Colonic mucosa (tissue), 4 donors: ENCODE measurements at regions not wholly inside any gene's neighbourhood (a gene's known extent, or its start where the extent isn't known, plus 50 kb on each side); places are given as distances from the start of the nearest gene placed in this dataset.

Experiments used
- DNase-seq: peaks from one replicate; pipeline ENCODE4 v3.0.0-alpha.2; 2020
- H3K27ac ChIP-seq: fragments of 200-600 bp; one replicate; pipeline ENCODE4 v1.8.0; 2021
- H3K27me3 ChIP-seq: fragments of 200-600 bp; one replicate; pipeline ENCODE4 v1.8.0; 2021
- H3K36me3 ChIP-seq: fragments of 200-600 bp; one replicate; pipeline ENCODE4 v1.8.0; 2021
- H3K4me1 ChIP-seq: fragments of 200-600 bp; one replicate; pipeline ENCODE4 v1.8.0; 2021; ENCODE audit warnings: mild to moderate bottlenecking
- H3K4me3 ChIP-seq: fragments of 200-600 bp; one replicate; pipeline ENCODE4 v1.8.0; 2021
- H3K9ac ChIP-seq, 2 donors: one replicate each; pipeline ENCODE4 v1.7.0; 2013; ENCODE audit warnings: control low read depth in 2 of 2, low read depth in 2 of 2, low read length in 2 of 2
- H3K9me3 ChIP-seq: fragments of 200-600 bp; one replicate; pipeline ENCODE4 v1.8.0; 2021
- CTCF ChIP-seq: fragments of 200-600 bp; IDR thresholded peaks from one replicate; pipeline ENCODE4 v1.8.0; 2022; ENCODE audit warnings: antibody characterized with exemption, mild to moderate bottlenecking
- intact Hi-C: fragments of 100-400 bp; cut with DNase I; formaldehyde crosslinking; loops from one replicate; pipeline ENCODE4 v1.14.1; 2022
- donor health status: healthy.
- donor health status: DM: no; HTN: no; CAD: no.
- donor health status: DM: no; HTN: no; CAD: no.

DNA sequence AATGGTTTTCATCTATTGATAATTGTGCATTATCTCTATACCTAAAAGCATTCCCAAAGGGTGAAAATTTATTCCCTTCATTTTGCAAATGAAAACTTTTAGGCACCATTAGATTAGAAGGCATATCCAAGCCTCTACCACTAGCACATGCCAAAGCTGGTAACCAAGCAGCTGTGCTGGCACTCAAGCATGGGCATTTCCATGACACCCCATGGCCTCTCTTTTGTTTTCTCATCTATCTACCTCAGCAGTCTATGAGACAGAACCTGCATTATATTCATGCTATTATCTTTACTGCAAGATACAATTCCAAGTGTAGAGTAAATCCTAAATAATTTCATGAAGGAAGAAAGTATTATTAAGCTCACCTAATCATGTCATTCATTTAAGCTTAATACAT is 334.3 kb upstream of the LRRC7 start:
- no peak for DNase-seq
- H3K27ac ChIP-seq = no peak overlapping the region
- H3K9ac ChIP-seq = no peak overlapping the region
- H3K27me3 ChIP-seq = no peaks in the 10 kb centered on the region
- H3K9me3 ChIP-seq = no peaks in the 10 kb centered on the region
- intact Hi-C loops = no loop called here
- no peaks in the 10 kb centered on the region for H3K4me1 ChIP-seq
- H3K4me3 ChIP-seq = no peak overlapping the region
- no peak for TF ChIP-seq CTCF
- H3K36me3 ChIP-seq = no peaks in the 10 kb centered on the region

DNA sequence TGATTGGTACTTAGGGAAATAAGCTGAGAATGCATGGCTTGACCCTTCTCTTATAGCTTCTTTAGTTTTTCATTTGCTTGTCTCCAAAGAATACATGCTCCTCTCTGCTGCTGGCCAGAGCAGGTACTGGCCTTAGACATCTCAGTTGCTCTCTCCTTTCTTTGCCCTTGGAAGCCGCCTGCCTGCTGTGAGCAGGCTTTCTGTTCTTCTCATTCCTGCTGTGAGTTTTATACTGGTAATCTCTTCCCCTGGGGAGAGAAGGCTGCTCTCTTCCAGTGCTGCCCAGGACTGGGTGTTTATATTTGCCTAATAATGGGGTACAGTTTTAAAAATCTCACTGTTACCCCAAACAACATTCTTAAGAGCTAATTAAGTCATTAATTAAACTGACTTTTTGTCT is 323.5 kb upstream of the LRRC7 start:
- intact Hi-C loops = no loop called here

GRCh38 chr1:69246109-69246508 is 321.6 kb upstream of the LRRC7 start:
- no peak for TF ChIP-seq CTCF
- Histone ChIP-seq H3K9me3 (no peaks in the 10 kb centered on the region), H3K4me1 (no peaks in the 10 kb centered on the region), H3K9ac (no peak overlapping the region), H3K27me3 (no peaks in the 10 kb centered on the region), H3K36me3 (no peaks in the 10 kb centered on the region), H3K27ac (no peak overlapping the region), H3K4me3 (no peak overlapping the region)
- intact Hi-C loops = no loop called here
- no peak for DNase-seq

More for the DNA sequence above, 323.5 kb upstream of the LRRC7 start:
- no peak overlapping the region for H3K27ac ChIP-seq
- no peaks in the 10 kb centered on the region for H3K27me3 ChIP-seq
- no peak for DNase-seq
- no peaks in the 10 kb centered on the region for H3K9me3 ChIP-seq
- H3K9ac ChIP-seq = no peak overlapping the region
- no peak overlapping the region for H3K4me3 ChIP-seq
- H3K36me3 ChIP-seq = no peaks in the 10 kb centered on the region
- TF ChIP-seq CTCF = no peak
- no peaks in the 10 kb centered on the region for H3K4me1 ChIP-seq

- TF ChIP-seq CTCF = no peak
- H3K4me3 ChIP-seq = no peak overlapping the region
- no peaks in the 10 kb centered on the region for H3K27me3 ChIP-seq
- no peaks in the 10 kb centered on the region for H3K9me3 ChIP-seq
- H3K4me1 ChIP-seq = no peaks in the 10 kb centered on the region
- H3K27ac ChIP-seq = no peak overlapping the region
- H3K9ac ChIP-seq = no peak overlapping the region
- H3K36me3 ChIP-seq = no peaks in the 10 kb centered on the region
- DNase-seq = no peak
- intact Hi-C loops = no loop called here
Measured at GRCh38 chr1:69246710-69247109, 321.0 kb upstream of the LRRC7 start.

DNA sequence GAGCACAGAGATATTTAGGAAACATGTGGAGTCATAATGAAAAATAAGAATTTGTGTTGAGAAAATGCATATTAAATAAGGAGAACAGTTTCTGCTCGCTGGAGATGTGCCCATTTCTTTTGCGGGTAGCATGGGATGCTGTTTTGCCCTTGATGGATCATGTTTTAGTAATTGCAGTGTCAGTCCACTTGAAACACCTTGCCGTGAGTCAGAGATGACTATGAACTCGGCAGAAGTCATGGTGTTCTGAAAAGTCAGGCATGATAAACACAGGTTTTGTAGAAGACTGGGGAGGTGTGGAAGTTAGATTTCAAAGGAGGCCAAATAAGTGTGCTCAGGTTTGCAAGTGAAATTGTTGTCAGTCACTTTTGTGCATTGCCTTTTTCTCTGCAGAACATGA is 315.0 kb upstream of the LRRC7 start:
- Histone ChIP-seq H3K9me3 (no peaks in the 10 kb centered on the region), H3K27me3 (no peaks in the 10 kb centered on the region), H3K4me3 (no peak overlapping the region), H3K9ac (no peak overlapping the region), H3K36me3 (no peaks in the 10 kb centered on the region), H3K27ac (no peak overlapping the region), H3K4me1 (no peaks in the 10 kb centered on the region)
- no peak for DNase-seq
- no peak for TF ChIP-seq CTCF
- intact Hi-C loops = no loop called here

GRCh38 chr1:69256036-69256435 is 311.7 kb upstream of the LRRC7 start:
- no peaks in the 10 kb centered on the region for H3K27me3 ChIP-seq
- no peak overlapping the region for H3K9ac ChIP-seq
- H3K4me1 ChIP-seq = no peaks in the 10 kb centered on the region
- no peaks in the 10 kb centered on the region for H3K36me3 ChIP-seq
- no peak for TF ChIP-seq CTCF
- no peak overlapping the region for H3K27ac ChIP-seq
- no peak overlapping the region for H3K4me3 ChIP-seq
- DNase-seq = no peak
- no peaks in the 10 kb centered on the region for H3K9me3 ChIP-seq
- intact Hi-C loops = no loop called here
